HUES6 (cell line): ENCODE measurements at regions not wholly inside any gene's neighbourhood (a gene's known extent, or its start where the extent isn't known, plus 50 kb on each side); places are given as distances from the start of the nearest gene placed in this dataset.

Source experiments
- H3K27ac ChIP-seq: 2 replicates; pipeline ENCODE4 v1.7.0; 2013; ENCODE audit warnings: low read depth, mild to moderate bottlenecking, low read length, inconsistent platforms
- H3K27me3 ChIP-seq: 2 replicates; pipeline ENCODE4 v1.6.1; 2013; ENCODE audit warnings: low read length; ENCODE audit not compliant: control insufficient read depth, insufficient read depth
- H3K36me3 ChIP-seq: 2 replicates; pipeline ENCODE4 v1.6.1; 2013; ENCODE audit warnings: low read length; ENCODE audit not compliant: control insufficient read depth, insufficient read depth
- H3K4me1 ChIP-seq: 2 replicates; pipeline ENCODE4 v1.6.1; 2013; ENCODE audit warnings: low read length; ENCODE audit not compliant: control insufficient read depth, insufficient read depth
- H3K4me3 ChIP-seq: 2 replicates; pipeline ENCODE4 v1.5.1; 2013; ENCODE audit warnings: low read depth, low read length
- H3K9ac ChIP-seq: one replicate; pipeline ENCODE4 v1.6.1; 2013; ENCODE audit warnings: mild to moderate bottlenecking, low read length
- H3K9me3 ChIP-seq: 2 replicates; pipeline ENCODE4 v1.6.1; 2013; ENCODE audit warnings: low read depth, low read length; ENCODE audit not compliant: control insufficient read depth, insufficient read depth

DNA sequence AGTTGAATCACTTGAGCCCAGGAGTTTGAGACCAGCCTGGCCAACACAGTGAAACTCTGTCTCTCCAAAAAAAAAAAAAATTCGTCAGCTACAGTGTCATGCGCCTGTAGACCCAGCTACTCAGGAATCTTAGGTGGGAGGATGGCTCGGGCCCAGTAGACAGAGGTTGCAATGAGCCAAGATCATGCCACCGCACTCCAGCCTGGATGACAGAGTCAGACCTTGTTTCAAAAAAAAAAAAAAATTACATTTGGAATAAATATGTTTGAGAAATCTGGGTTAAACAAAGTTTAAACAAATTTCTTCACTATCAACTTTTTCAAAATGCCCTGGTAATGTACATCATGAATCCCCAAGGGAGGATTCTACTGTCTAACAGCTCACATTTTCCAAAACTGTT is 187.0 kb upstream of the RASSF8 start:
- no peak overlapping the region for H3K4me3 ChIP-seq
- H3K36me3 ChIP-seq, result no peaks in the 10 kb centered on the region
- no peak overlapping the region for H3K9ac ChIP-seq
- H3K9me3 ChIP-seq, result no peaks in the 10 kb centered on the region
- H3K27ac ChIP-seq, result no peak overlapping the region
- H3K27me3 ChIP-seq, result no peaks in the 10 kb centered on the region
- H3K4me1 ChIP-seq, result 0 out of 2 replicates have a peak, but pooled peaks cover 4% of the 10 kb centered on the region

DNA sequence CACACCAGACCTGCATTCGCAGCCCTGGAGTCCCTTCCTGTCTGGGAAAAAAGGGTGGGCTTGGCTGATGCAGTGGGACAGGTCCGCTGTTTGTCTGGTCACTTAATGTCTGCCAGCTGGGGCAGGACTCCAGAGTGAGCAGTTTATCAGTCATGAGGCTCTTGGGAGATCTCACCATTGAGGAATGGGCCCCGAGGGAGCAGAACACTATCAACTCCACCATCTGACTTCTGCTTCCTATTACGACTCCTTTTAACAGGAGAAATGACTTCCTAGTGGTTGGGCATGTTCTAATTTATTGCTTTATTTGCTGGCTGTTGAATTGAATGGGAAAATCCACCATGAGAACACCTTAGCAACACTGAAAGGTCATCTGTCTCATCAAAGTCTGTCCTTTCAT is 182.5 kb upstream of the RASSF8 start:
- H3K27ac ChIP-seq, result no peak overlapping the region
- no peaks in the 10 kb centered on the region for H3K27me3 ChIP-seq
- no peaks in the 10 kb centered on the region for H3K36me3 ChIP-seq
- H3K9ac ChIP-seq, result no peak overlapping the region
- H3K4me3 ChIP-seq, result no peak overlapping the region
- H3K9me3 ChIP-seq, result no peaks in the 10 kb centered on the region
- H3K4me1 ChIP-seq, result 0 out of 2 replicates have a peak, but pooled peaks cover 4% of the 10 kb centered on the region

DNA sequence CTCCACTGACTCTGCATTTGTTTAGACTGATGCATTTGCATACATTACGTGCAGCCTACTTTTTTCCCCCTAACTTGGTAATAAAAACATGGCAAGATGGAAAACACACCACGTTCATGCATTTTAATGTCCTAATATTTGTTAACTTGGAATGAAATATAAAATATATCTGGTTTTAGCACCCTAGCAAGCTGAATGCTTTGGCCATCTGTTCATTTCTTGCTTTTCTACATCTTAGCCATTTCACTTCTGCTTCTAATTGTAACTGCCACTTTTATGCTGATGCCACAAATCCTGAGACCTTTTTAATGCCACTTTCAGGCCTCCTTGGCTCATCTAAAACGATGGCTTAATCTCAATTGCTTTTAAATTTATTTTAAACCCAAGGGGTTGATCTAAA is 177.7 kb upstream of the RASSF8 start:
- Histone ChIP-seq H3K27ac (no peak overlapping the region), H3K36me3 (no peaks in the 10 kb centered on the region), H3K4me3 (no peak overlapping the region), H3K9me3 (no peaks in the 10 kb centered on the region), H3K9ac (no peak overlapping the region), H3K4me1 (0 out of 2 replicates have a peak, but pooled peaks cover 2% of the 10 kb centered on the region), H3K27me3 (no peaks in the 10 kb centered on the region)

DNA sequence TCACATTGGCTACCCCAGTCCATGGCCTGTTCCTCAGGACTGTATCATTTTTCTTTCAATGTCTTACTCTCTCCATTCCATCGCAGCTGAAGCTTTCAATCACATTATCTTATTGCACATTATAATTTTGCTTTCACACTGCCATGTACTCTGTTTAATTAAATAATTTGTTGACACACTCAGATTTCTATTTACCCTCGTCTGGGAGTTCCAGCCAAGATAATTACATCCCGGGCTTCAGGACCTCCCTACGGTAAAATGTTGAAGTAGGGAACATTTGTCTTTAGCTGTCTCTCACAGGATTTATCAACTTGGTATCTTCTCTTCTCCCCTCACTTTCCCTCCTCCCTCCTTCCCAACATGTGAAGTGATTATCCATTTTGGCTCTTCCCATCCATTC is 177.2 kb upstream of the RASSF8 start:
- H3K9me3 ChIP-seq, result no peaks in the 10 kb centered on the region
- no peak overlapping the region for H3K9ac ChIP-seq
- H3K4me1 ChIP-seq, result no peaks in the 10 kb centered on the region
- H3K27me3 ChIP-seq, result no peaks in the 10 kb centered on the region
- no peak overlapping the region for H3K27ac ChIP-seq
- H3K4me3 ChIP-seq, result no peak overlapping the region
- H3K36me3 ChIP-seq, result no peaks in the 10 kb centered on the region

DNA sequence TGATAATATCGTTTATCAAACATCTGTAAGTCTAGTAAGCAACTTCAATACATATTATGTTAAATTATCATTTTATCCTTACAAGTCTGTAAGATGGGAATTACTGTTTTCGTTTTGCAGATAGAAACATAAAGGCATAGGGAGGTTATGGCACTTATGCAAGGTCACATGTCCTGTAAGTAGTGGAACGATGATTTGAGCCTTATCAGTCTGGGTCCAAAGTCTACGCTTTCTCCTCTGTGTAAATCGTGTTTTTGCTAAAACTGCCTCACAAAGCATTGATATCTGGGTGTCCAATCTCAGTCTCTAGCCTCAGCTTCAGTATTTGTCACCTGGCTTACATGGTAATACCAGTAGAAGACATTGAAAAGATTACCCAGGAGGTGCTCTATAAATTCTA is 174.9 kb upstream of the RASSF8 start:
- Histone ChIP-seq H3K9ac (no peak overlapping the region), H3K27me3 (no peaks in the 10 kb centered on the region), H3K27ac (no peak overlapping the region), H3K4me3 (no peak overlapping the region), H3K4me1 (no peaks in the 10 kb centered on the region), H3K36me3 (no peaks in the 10 kb centered on the region), H3K9me3 (no peaks in the 10 kb centered on the region)

DNA sequence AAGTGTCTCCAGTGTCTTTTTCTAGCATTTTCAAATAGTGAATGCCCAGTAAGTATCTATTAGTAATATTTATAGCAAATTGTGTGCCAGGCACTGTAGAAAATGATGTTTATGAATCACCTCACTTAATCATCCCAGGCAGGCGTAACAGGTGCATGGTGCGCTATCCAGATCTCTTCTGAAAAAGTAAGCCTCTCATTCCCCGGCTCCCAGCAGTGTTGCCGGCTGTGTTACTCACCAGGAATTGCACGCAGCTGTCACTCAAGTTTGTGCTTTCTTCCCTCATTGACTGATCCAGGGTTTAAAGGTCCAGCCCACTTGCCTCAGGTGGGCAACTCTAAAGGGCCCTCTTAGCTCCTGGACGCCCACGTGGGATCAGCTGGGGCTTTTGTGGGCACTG is 173.8 kb upstream of the RASSF8 start:
- H3K27ac ChIP-seq, result no peak overlapping the region
- H3K36me3 ChIP-seq, result no peaks in the 10 kb centered on the region
- H3K9me3 ChIP-seq, result no peaks in the 10 kb centered on the region
- H3K4me3 ChIP-seq, result no peak overlapping the region
- no peaks in the 10 kb centered on the region for H3K27me3 ChIP-seq
- no peaks in the 10 kb centered on the region for H3K4me1 ChIP-seq
- H3K9ac ChIP-seq, result no peak overlapping the region

DNA sequence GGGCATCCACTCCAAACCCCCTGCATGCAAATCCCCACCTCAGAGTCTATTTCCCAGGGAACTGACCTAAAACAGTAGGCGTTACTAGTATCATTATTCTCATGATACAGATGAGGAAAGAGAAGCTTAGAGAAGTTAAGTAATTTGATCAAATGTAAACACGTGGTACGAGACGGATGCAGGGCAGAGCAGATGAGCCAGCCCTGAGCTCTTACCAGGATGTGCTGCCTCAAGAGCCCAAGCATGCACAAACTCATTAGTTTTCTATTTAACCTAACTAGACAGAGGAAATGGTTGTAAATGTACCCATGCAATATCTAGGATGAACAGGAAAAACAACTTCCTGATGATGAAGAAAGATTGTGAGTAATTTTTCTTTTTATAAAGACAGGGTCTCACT is 173.3 kb upstream of the RASSF8 start:
- H3K4me3 ChIP-seq, result no peak overlapping the region
- no peaks in the 10 kb centered on the region for H3K36me3 ChIP-seq
- no peak overlapping the region for H3K27ac ChIP-seq
- H3K4me1 ChIP-seq, result no peaks in the 10 kb centered on the region
- no peak overlapping the region for H3K9ac ChIP-seq
- no peaks in the 10 kb centered on the region for H3K27me3 ChIP-seq
- H3K9me3 ChIP-seq, result no peaks in the 10 kb centered on the region

DNA sequence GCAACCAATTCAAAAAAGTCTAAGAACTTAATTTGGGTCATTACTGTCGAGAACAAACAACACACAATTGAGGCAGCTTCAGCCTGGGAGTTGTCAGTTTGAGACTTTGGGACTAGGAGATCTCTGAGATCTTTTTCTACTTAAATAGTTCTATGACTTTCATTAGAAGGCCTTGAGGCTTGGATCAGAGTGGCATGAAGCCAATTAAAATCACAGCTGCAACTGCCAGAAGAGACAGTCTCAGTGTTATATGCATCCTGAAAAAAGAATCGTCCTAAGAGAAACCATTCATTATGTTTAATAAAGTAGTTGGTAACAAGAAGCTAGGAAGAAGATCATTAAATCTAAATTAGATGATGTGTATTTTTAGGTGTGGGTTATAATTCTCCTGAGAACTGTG is 170.8 kb upstream of the RASSF8 start:
- no peak overlapping the region for H3K9ac ChIP-seq
- no peak overlapping the region for H3K4me3 ChIP-seq
- no peaks in the 10 kb centered on the region for H3K9me3 ChIP-seq
- no peaks in the 10 kb centered on the region for H3K4me1 ChIP-seq
- H3K27me3 ChIP-seq, result no peaks in the 10 kb centered on the region
- H3K27ac ChIP-seq, result no peak overlapping the region
- no peaks in the 10 kb centered on the region for H3K36me3 ChIP-seq

DNA sequence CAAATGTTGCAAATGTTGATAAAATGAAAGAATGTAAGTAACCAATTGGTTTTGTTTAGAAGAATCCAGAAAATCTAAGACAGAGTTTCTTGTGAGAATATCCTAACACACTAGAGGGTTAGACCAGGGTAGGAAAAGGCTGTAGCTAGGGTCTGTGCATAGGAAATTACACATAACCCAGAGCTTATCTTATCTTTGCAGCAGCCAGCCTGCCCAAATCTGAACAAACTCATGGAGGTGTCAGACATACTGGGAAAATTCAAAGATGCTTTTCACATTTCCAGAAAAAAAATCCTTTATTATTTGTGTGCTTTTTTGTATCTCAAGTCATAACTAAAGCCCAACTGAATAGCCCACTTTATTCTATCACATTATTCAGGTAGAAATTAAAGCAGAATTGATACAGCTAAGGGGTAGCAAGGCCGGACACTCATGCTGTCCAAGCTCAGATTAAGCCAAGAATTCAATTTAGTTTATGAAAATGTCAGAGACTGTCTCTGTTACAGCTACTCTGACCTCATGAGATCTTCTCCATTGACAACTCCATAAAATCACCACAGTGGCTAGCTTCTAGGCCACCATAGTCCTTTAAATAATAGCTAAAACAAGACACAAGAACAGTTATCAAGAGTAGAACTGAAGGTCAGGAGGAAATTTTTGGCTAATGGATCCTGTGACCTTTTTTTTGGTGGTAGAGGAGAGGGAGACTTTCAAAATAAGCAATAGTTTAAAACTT is 169.6 kb upstream of the RASSF8 start:
- Histone ChIP-seq H3K9ac (no peak overlapping the region), H3K27me3 (no peaks in the 10 kb centered on the region), H3K9me3 (no peaks in the 10 kb centered on the region), H3K4me1 (no peaks in the 10 kb centered on the region), H3K4me3 (no peak overlapping the region), H3K27ac (no peak overlapping the region), H3K36me3 (no peaks in the 10 kb centered on the region)

DNA sequence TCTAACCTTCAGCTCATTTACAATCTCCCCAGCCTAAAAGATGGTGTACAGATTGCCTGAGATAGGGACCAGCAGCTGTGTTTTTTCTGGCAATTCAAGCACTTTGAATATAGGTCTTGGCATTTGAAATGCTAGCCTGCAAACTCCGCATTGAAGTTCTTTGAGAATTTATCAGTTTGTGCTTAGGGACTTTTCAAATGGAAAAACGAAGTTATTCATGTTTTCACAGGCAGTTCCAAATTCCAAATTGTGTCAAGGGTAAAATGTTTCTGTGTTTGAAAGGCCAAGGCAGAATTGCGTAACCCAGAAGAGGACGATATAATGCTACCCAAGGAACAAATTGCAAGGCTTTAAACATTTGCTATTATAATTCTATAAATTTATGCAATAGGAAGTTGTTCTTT is 168.9 kb upstream of the RASSF8 start:
- H3K4me3 ChIP-seq, result no peak overlapping the region
- no peaks in the 10 kb centered on the region for H3K27me3 ChIP-seq
- no peaks in the 10 kb centered on the region for H3K9me3 ChIP-seq
- no peaks in the 10 kb centered on the region for H3K36me3 ChIP-seq
- H3K9ac ChIP-seq, result no peak overlapping the region
- no peaks in the 10 kb centered on the region for H3K4me1 ChIP-seq
- H3K27ac ChIP-seq, result no peak overlapping the region

DNA sequence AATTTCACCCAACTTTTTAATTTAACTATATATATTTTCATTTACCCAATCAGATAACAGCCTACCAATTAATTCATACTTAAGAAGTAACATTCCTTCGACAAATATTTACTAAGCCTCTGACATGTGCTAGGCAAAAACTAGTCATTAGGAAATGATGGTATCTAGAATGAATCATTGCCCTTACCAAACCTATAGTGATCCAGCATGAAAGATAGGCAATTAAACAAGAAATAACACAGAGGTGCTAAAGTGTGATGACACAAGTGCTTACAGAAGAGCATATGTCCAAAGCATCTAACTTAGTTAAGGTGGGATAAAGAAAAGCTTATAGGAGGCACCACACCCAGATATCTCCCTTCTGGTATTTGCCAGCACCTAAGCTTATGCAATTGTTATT is 166.5 kb upstream of the RASSF8 start:
- Histone ChIP-seq H3K4me1 (no peaks in the 10 kb centered on the region), H3K27me3 (no peaks in the 10 kb centered on the region), H3K4me3 (no peak overlapping the region), H3K27ac (no peak overlapping the region), H3K36me3 (no peaks in the 10 kb centered on the region), H3K9me3 (no peaks in the 10 kb centered on the region), H3K9ac (no peak overlapping the region)

DNA sequence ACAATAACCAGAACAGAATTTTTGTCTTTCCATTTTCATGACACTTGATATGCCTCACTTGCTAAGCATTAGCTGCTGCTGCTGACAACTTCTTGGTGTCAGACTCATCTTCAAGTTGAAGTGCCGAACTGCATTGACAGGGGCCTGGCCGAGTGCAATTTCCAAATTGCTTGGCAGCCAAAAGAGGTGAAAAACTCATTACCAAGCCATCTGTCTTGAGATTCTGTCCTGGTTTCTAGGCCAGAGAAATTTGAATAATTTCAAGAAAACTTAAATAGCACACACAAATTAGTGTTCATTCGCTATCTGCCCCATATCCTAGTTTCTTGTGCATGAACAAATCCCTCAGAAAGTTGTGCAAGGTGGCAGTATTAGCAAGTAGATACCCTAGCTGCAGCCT is 165.3 kb upstream of the RASSF8 start:
- H3K27me3 ChIP-seq, result no peaks in the 10 kb centered on the region
- no peaks in the 10 kb centered on the region for H3K4me1 ChIP-seq
- H3K4me3 ChIP-seq, result no peak overlapping the region
- no peaks in the 10 kb centered on the region for H3K36me3 ChIP-seq
- H3K9me3 ChIP-seq, result no peaks in the 10 kb centered on the region
- no peak overlapping the region for H3K27ac ChIP-seq
- no peak overlapping the region for H3K9ac ChIP-seq
